GM19468 (cell line): ENCODE measurements at regions not wholly inside any gene's neighbourhood (a gene's known extent, or its start where the extent isn't known, plus 50 kb on each side); places are given as distances from the start of the nearest gene placed in this dataset.

Experiments used
- ATAC-seq: cut with Tn5 transposase; IDR thresholded peaks from one replicate; pipeline ENCODE4 v1.9.1; 2021; ENCODE audit warnings: mild to moderate bottlenecking, moderate library complexity, moderate number of reproducible peaks; ENCODE audit not compliant: unreplicated experiment; ENCODE audit errors: extremely low read depth

- no peak for ATAC-seq
These were observed 249.1 kb upstream of the LYZL1 start for GRCh38 chr10:29039677-29040189.

GRCh38 chr10:29041616-29042015 lies 247.3 kb upstream of the LYZL1 start:
- no peak for ATAC-seq

DNA sequence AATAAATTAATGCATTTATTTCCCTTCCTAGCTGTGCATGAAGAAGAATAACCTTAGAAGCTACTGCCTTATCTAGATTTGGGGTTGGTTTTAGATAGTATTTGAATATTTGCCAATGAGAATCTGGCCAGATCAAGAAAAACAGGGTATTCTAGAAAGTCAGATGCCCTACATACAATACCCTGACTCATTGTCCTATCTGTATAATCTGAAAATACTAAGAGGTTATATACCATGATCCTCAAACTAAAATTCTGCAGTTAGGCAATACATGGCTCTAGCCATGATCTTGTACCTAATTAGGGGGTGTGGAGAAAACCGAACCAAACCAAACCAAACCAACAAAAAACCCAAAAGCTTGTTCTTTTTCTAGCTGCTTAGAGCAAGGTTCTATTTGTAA lies 240.4 kb upstream of the LYZL1 start:
- no peak for ATAC-seq

- ATAC-seq = no peak
These were observed 238.8 kb upstream of the LYZL1 start for GRCh38 chr10:29050081-29050480.

DNA sequence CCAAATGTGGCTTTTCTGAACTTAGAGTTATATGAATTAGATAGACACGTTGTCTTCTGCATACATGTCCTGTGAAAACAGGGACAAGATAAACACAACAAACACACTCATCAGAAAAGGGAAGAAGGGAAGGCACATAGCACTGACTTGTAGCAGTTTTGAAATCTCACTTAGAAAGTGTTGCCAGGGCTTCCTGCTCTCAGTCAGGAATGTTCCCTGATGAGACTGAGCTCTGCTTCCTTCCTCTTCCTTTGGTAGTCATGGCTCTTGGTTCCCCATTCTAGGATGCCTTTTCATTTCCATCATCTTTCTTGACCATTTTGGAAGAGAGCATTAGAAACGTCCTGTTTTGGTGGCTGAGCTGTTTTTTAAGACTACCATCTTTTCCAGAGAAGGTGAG lies 233.8 kb upstream of the LYZL1 start:
- ATAC-seq = no peak

DNA sequence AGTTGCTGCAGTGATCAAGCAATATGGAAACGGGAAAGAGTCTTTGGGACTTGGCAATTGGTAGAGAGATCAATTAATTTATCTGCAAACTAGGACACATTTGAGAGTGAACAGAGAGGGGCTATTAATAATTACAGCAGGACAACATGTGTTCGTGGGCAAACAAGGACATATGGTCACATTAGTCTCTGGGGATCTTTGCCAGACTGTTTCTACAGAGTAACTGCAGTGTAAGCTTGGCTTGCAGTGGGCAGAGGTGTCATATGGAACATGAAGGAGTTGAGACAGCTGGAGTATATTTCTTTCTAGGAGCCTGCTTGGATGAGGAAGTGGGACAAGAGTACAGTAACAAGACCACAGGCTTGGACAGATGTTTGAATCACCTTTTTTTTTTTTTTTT lies 232.1 kb upstream of the LYZL1 start:
- ATAC-seq = no peak

DNA sequence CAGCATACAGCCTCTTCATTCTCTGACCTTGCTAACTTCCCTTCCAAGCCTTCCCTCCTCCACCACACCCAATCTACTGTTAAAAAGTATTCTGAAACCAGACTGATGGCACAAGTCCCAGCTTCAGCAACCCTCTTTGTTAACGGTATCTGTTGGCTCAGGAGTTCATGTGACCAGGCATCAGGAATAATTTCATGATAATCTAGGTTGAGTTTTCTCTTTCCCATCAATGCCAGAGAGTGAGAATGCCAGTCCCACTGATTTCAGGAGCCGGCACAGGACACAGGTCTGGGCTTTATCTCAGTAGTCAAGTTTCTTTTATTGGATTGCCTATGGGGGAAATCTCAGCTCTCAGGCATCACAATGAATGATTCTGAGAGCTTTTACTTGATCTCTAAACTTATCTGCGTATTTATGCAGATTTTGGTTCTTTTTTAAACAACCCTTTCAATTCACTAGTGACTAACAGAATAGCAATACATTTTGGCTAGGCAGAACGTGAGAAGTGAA lies 231.0 kb upstream of the LYZL1 start:
- no peak for ATAC-seq

GRCh38 chr10:29063806-29064644 lies 224.8 kb upstream of the LYZL1 start:
- ATAC-seq = no peak

GRCh38 chr10:29064680-29065079 lies 224.2 kb upstream of the LYZL1 start:
- no peak for ATAC-seq

GRCh38 chr10:29067161-29067560 lies 221.7 kb upstream of the LYZL1 start:
- ATAC-seq = no peak

DNA sequence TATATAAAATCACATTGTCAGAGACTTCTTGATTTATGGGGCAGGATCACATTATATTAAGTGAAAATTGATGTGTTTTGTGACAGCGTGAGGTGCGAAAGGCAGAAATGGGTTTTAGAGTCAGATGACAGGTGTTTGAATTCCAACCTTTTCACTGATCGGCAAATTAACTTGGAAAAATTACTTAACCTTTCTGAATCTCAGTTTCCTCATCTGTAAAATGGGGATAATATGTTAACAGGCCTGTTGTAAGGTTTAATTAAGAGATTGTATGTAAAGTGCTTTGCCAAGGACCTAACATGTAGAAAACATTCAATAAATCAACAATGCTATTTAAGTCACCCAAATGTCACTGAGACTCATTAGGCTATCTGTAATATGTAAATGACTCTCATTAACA lies 221.2 kb upstream of the LYZL1 start:
- ATAC-seq = no peak

- ATAC-seq = no peak
These were observed 220.6 kb upstream of the LYZL1 start for GRCh38 chr10:29068302-29068701.

GRCh38 chr10:29068966-29069365 lies 219.9 kb upstream of the LYZL1 start:
- no peak for ATAC-seq

GRCh38 chr10:29069941-29070340 lies 218.9 kb upstream of the LYZL1 start:
- no peak for ATAC-seq

- no peak for ATAC-seq
These were observed 210.0 kb upstream of the LYZL1 start for GRCh38 chr10:29078919-29079318.

DNA sequence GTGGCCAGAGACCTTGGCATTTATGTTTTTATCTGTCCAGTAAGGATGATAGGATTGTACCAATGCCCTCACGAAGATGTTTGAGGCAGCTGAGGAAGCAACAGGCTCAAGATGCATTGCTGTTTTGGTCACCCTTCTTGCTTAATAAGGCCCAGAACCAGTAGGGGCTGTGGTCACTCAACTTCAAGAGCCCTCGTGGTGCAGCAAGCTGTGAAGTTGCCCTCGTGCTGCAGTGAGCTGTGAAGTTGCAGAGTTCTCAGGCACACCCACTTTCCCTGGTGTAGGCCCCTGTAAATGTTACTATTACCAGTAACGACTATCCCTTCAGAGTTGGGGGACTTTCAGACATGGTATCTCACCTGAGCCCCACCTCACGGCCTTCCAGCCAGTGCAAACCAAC lies 207.6 kb upstream of the LYZL1 start:
- ATAC-seq = no peak

DNA sequence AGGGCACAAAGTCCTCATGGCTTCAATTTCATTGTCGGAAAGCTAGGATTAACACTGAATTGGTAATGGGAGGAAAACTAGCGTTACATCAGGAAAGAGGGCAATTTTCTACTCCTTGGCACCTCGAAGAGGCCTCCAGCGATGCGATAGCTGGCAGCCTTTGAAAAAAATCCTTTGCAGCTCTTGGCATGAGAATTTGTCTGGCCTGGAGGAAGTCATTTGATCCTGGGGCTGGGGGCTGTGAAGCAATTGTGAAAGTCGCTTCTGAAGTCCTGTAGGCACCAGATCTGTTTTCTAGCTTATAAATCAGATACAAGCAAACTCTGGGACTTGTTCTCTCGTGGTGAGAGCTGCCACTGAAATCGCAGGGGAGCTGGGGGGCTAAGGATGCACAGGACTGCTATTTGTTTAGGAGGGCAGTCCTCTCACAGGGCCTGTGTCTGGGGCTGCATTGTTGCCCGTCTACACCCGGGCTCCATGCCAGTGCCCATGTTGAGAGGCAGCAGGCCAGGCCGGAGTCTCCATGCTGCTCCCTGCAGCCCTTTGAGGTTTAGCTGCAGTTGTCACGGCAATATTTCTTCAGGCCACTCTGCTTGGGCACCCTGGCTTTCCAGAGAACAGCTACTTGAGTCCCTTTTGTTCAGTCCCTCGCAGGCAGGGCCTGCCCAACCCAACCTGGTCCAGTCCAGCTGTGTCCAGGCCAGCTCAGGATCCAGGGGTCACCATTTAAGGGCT lies 206.8 kb upstream of the LYZL1 start:
- ATAC-seq = no peak

- ATAC-seq = no peak
These were observed 205.8 kb upstream of the LYZL1 start for GRCh38 chr10:29083096-29083495.

DNA sequence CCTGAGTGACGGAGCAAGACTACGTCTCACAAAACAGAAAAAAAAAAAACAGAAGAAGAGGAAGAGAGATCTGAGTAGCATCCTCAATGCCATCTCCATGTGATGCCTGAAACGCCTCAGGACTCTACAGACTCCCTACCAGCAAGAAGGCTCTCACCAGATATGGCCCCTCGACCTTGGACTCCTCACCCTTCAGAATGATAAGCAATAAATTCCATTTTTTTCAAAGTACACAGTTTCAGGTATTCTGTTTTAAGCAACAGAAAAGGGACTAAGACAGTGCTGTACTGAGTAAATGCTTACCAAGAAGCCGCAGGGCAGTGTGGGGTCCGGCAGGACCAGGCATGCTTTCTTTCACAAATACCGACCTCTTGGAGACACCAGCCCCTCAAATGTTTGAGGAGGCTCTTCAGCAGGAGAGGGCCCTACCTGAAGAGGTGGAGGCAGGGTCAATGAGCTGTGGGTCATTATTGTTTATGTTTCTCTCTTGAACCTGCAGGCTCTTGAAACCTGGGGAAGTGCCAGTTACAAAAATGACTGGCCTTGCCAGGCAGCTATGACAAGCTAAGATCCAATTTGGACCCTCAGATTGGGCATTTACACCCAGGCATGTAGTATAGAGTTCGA lies 204.1 kb upstream of the LYZL1 start:
- no peak for ATAC-seq

DNA sequence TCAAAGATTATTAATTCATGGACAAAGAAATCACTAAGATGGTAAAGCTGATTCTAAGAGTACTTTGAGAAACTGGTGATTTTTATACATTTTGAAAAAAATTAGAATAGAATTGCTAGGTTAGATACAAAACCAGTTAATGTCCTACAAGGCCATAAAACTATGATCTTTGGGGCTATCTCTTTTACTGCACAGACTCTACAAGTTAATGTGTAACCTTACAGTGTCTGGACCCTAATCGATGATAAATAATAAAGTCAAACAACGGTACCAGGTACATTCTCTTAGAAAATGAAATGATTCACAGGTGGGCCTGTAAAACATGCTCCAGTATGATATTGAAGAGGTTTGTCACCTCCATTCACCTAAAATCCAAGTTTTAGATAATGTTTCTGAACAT lies 199.8 kb upstream of the LYZL1 start:
- no peak for ATAC-seq

DNA sequence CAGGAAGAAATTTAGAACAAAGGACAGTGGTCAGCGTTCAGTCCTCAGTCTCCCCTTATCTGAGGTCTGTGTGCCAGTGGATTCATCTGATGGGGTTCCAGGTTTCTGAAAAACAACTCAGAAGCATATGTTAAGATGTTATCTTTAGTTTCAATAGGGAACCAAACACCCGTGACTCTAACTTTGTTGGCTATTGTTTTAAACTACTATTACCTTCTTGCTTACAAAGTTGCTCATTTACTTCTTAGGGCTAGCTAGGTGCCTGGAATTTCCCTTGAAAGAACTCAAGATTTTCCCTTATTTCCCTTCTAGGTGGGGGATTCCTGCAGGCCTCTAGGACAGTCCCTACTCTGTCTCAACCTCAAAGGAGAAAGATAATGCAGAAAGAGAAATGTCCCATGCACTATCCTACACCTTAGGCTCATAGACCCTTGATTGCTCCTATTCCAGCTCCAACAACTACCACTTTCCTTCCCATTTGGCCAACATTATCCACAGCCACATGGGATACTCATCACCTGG lies 192.5 kb upstream of the LYZL1 start:
- ATAC-seq = no peak
